Heart left ventricle (tissue), 16 donors: ENCODE measurements at regions not wholly inside any gene's neighbourhood (a gene's known extent, or its start where the extent isn't known, plus 50 kb on each side); places are given as distances from the start of the nearest gene placed in this dataset.

Source experiments
- ATAC-seq, 4 donors: fragments of 200-7000 bp; cut with Tn5 transposase; one replicate each; pipeline ENCODE4 v1.9.1; 2020 to 2022; ENCODE audit warnings: moderate library complexity in 4 of 4, mild to moderate bottlenecking in 3 of 4, moderate number of reproducible peaks in 1 of 4
- DNase-seq, 5 donors: peaks; one replicate each; pipeline ENCODE4 v3.0.0-alpha.2; 2020
- H3K27ac ChIP-seq, 12 donors: fragments of 200-600 bp; sonication (generic) in 4 of 12; one replicate each; pipeline versions ENCODE4 v1.5.0 to v1.8.0; 2016 to 2022; ENCODE audit warnings: mild to moderate bottlenecking in 2 of 12
- H3K27me3 ChIP-seq, 9 donors: fragments of 200-600 bp; sonication (generic) in 2 of 9; one replicate each; pipeline versions ENCODE4 v1.5.1 to v1.8.0; 2016 to 2022; ENCODE audit warnings: mild to moderate bottlenecking in 3 of 9
- H3K36me3 ChIP-seq, 9 donors: fragments of 200-600 bp; sonication (generic) in 2 of 9; one replicate each; pipeline versions ENCODE4 v1.5.0 to v1.8.0; 2018 to 2022; ENCODE audit warnings: mild to moderate bottlenecking in 2 of 9
- H3K4me1 ChIP-seq, 12 donors: fragments of 200-600 bp; sonication (generic) in 4 of 12; one replicate each; pipeline versions ENCODE4 v1.5.0 to v1.8.0; 2016 to 2022; ENCODE audit warnings: mild to moderate bottlenecking in 3 of 12
- H3K4me3 ChIP-seq, 12 donors: fragments of 200-600 bp; sonication (generic) in 4 of 12; one replicate each; pipeline versions ENCODE4 v1.5.0 to v1.8.0; 2017 to 2022; ENCODE audit warnings: mild to moderate bottlenecking in 9 of 12, moderate library complexity in 4 of 12
- H3K9me3 ChIP-seq, 12 donors: fragments of 200-600 bp; sonication (generic) in 4 of 12; one replicate each; pipeline versions ENCODE4 v1.5.0 to v1.8.0; 2016 to 2022; ENCODE audit warnings: mild to moderate bottlenecking in 1 of 12
- POLR2A ChIP-seq, 2 donors: fragments of 450-650 bp; IDR thresholded peaks; one replicate each; pipeline ENCODE4 v1.6.1; 2017; ENCODE audit warnings: antibody characterized with exemption in 2 of 2, mild to moderate bottlenecking in 2 of 2, moderate library complexity in 2 of 2
- WGBS, 4 donors: extraction: QIAGEN DNeasy Blood & Tissue Kit in 2 of 4; methylation state at CpG; one replicate each; pipeline versions ENCODE4 v1.1.5 to v1.1.7; 2013 to 2018; 5-methylcytosine and 5-hydroxymethylcytosine counted together
- intact Hi-C, 10 donors: fragments of 100-400 bp; cut with DNase I; formaldehyde crosslinking; loops; one replicate each; pipeline versions ENCODE4 v1.11.1 to v1.14.2; 2022
- TF ChIP-seq, protein P1 (sequence below), 12 donors: fragments of 200-600 bp; sonication (generic) in 4 of 12; IDR thresholded peaks; one replicate each; pipeline versions ENCODE4 v1.5.0 to v1.8.0; 2018 to 2022; ENCODE audit warnings: antibody characterized with exemption in 12 of 12, mild to moderate bottlenecking in 5 of 12
- donor health status: ischemic (EF 13 %, LVEDD 7.1; RV severe dilation, severe dysfunction).
- donor health status: healthy with polysubstance abuse.
- donor health status: DM: no; HTN: yes; CAD: no.
- donor health status: DM: no; HTN: no; CAD: no.
- donor health status: ischemic (EF 25% LVEDD 6.9; RV normal size, moderate dysfunction).
- donor health status: ischemic (EF 25% LVEDD 5.7; RV mildly dilated, moderate dysfunction).
- donor health status: healthy.
- donor health status: DM: yes; HTN: yes; CAD: no.
- donor health status: ischemic (EF 35%, LVEDD 5.7; RV mildly dilated, moderate dysfunction).
- donor health status: nonischemic (EF 11% LVEDD 7.7; RV severe dilation, severe dysfunction).
- donor health status: DM: yes; HTN: yes; CAD: no.
- donor health status: PGD.
- donor health status: ischemic (EF 29% LVEDD 5.4; RV normal size, mild dysfunction).
- donor health status: nonischemic (EF 23%, LVEDD 6.1; RV moderate dilation, normal function).

DNA sequence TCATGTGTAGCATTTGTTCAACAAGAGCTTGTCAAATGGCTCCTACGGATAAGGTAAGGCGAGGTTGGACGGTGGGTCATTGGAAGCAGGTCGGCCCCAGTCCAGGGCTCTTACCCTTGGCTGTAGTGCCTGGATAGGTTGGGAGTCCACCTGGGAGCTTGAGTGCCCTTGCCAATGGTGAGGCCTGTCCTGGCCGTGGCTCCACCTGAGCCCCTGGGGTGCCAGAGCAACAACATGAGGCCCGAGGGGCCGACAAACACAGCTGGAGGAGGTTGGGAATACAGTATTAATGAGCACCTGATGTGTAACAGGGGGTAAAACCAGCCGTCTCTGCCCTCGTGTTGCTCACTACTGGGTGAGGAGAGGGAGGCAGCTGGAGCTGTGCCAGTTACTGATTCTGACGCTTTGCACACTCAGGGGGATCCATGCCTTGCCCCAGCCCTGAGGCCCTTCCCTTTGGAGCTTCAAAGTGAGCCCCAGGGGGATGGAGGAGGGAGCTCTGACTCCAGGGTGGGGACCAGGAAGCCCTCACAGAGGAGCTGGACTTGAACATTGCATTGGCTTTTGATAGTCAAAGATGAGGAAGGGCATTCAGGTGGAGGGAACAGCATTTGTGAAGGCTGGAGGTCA lies 87.2 kb downstream of the RHOB start:
- TF ChIP-seq, protein P1, sequence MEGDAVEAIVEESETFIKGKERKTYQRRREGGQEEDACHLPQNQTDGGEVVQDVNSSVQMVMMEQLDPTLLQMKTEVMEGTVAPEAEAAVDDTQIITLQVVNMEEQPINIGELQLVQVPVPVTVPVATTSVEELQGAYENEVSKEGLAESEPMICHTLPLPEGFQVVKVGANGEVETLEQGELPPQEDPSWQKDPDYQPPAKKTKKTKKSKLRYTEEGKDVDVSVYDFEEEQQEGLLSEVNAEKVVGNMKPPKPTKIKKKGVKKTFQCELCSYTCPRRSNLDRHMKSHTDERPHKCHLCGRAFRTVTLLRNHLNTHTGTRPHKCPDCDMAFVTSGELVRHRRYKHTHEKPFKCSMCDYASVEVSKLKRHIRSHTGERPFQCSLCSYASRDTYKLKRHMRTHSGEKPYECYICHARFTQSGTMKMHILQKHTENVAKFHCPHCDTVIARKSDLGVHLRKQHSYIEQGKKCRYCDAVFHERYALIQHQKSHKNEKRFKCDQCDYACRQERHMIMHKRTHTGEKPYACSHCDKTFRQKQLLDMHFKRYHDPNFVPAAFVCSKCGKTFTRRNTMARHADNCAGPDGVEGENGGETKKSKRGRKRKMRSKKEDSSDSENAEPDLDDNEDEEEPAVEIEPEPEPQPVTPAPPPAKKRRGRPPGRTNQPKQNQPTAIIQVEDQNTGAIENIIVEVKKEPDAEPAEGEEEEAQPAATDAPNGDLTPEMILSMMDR (IDR thresholded peaks at IDR 0.05), result no peak
- no peak for TF ChIP-seq POLR2A (IDR thresholded peaks at IDR 0.05)
- no peak for ATAC-seq
- H3K4me3 ChIP-seq, result no peak overlapping the region
- H3K9me3 ChIP-seq, result no peaks in the 10 kb centered on the region
- peak in 1 of 5 donors; percentile 33 for DNase-seq
- no peaks in the 10 kb centered on the region for H3K36me3 ChIP-seq
- WGBS, 4 donors, result 88 to 93% (median 90%) methylated on average over 10 of the region's 10 CpGs
- H3K27me3 ChIP-seq, result no peaks in the 10 kb centered on the region
- intact Hi-C loops, result loop anchor here in 5 of 10 donors (5.0 kb wide), 4 partner anchors 33 to 98 kb away; no protein-coding TSS in a partner anchor
- H3K4me1 ChIP-seq, result peaks cover 0 to 63% (median 22%) of the 10 kb centered on the region in 12 donors
- peak overlapping the region in 1 of 12 donors; percentile 9 for H3K27ac ChIP-seq

DNA sequence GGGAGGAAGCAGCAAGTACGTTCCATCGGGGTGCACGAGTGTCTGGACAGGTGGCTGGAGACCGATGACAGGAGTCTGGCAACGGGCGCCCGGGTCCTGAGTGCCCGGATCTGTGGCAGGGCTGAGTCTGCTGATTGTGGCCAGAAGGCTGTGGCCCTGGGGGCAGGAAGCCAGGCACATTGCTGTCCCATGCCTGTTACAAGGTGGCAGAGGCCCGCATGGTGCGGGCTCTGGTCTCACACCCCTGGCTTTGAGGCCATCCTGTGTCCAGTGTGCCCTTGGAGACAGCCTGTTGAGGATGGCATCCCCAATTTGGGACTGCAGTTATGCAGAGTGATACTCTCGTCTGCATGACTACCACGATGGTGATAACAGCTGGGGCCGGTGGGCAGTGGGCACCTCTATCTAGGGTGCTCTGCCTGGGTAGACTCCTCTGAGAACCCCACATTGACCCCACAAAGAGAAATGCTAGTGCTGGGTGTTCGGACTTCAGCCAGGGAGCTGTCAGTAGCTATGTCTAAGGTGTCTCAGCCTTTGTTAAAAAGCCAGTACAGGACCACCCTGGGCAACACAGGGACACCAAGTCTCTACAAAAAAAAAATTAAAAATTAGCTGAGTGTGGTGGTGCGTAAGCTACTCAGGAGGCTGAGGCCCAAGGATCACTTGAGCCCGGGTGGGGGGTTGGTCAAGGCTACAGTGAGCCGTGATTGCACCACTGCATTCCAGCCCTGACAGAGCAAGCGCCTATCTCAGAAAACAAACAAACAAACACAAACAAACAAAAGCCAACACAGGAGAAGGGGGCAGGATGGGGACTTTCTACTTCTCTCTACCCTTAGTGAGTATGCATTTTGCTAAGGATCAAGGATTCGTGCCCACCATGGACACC lies 88.3 kb downstream of the RHOB start:
- no peaks in the 10 kb centered on the region for H3K9me3 ChIP-seq
- TF ChIP-seq POLR2A (IDR thresholded peaks at IDR 0.05), result no peak
- TF ChIP-seq, protein P1 (IDR thresholded peaks at IDR 0.05), result no peak
- ATAC-seq (peak; percentile 57 to 78 (median 70)), DNase-seq (peak in 3 of 5 donors; percentile 68 to 80 (median 74))
- no peaks in the 10 kb centered on the region for H3K27me3 ChIP-seq
- WGBS, 4 donors, result 66 to 77% (median 72%) methylated on average over 18 to 19 of the region's 19 CpGs
- intact Hi-C loops, result loop anchor here in 5 of 10 donors (5.0 kb wide), 4 partner anchors 32 to 97 kb away; no protein-coding TSS in a partner anchor
- no peak overlapping the region for H3K4me3 ChIP-seq
- peaks cover 0 to 63% (median 22%) of the 10 kb centered on the region in 12 donors for H3K4me1 ChIP-seq
- no peaks in the 10 kb centered on the region for H3K36me3 ChIP-seq
- no peak overlapping the region for H3K27ac ChIP-seq

DNA sequence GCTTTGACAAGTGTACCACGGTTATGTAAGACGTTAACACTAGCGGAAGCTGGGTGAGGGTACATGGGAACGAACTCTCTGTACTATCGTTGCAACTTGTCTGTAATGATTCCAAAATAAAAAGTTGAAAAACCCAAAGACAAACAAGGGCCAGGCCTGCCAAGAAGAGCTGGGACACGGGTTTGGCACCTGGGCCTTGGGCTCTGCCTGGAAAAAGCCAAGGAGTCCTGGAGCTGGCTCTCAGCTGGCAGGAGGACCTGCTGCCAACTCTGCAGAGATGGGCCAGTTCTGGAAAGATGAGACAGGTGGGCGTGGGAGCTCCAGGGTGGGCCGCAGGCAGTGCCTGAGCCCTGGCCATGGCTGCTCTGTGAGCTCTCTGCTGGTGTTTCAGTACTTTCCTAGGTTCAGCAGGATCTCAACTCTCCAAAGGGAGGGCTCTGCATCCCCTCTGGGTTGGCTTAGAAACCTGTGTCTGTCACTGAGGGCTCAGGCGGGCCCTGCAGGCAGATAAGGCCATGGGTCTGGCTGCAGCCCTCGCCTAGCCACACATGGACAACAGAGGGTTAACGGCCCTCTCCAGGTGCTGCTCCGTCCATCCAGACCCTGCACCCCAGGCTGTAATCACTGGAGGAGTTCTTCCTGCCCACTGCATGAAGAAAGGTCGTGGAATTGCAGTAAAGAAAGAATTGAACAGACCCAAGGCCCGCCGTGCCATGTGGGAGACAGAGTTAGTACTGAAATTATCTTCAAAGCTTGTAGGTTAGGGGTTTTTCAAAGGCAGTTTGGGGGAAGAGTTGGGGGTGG lies 89.9 kb downstream of the RHOB start:
- H3K9me3 ChIP-seq, result no peaks in the 10 kb centered on the region
- ATAC-seq, result peak in 1 of 4 donors; percentile 10
- no peak overlapping the region for H3K4me3 ChIP-seq
- intact Hi-C loops, result no loop called here
- 88 to 91% (median 89%) methylated on average over 15 of the region's 15 CpGs for WGBS, 4 donors
- TF ChIP-seq, protein P1 (IDR thresholded peaks at IDR 0.05), result no peak
- TF ChIP-seq POLR2A (IDR thresholded peaks at IDR 0.05), result no peak
- H3K27me3 ChIP-seq, result no peaks in the 10 kb centered on the region
- DNase-seq, result no peak
- peaks cover 0 to 49% (median 15%) of the 10 kb centered on the region in 12 donors for H3K4me1 ChIP-seq
- no peaks in the 10 kb centered on the region for H3K36me3 ChIP-seq
- no peak overlapping the region for H3K27ac ChIP-seq
